Stomach (tissue), 4 donors: ENCODE measurements at regions not wholly inside any gene's neighbourhood (a gene's known extent, or its start where the extent isn't known, plus 50 kb on each side); places are given as distances from the start of the nearest gene placed in this dataset.

Source experiments
- CTCF ChIP-seq, 7 experiments: fragments of 450-650 bp in 4 of 7; fragments of 200-600 bp in 3 of 7; sonication (generic) in 3 of 7; IDR thresholded peaks; one replicate each; pipeline ENCODE4 v1.5.1; 2016 to 2019; ENCODE audit warnings: antibody characterized with exemption in 7 of 7, control low read depth in 2 of 7, mild to moderate bottlenecking in 1 of 7
- EP300 ChIP-seq: sonication (generic); formaldehyde crosslinking; IDR thresholded peaks from one replicate; pipeline ENCODE4 v1.6.1; 2017; ENCODE audit warnings: antibody characterized with exemption
- POLR2AphosphoS5 ChIP-seq, 3 donors: sonication (generic); formaldehyde crosslinking; IDR thresholded peaks; one replicate each; pipeline ENCODE4 v1.6.1; 2016; ENCODE audit warnings: antibody characterized with exemption in 3 of 3

- no peak for TF ChIP-seq CTCF (IDR thresholded peaks at IDR 0.05)
- no peak for TF ChIP-seq EP300
- TF ChIP-seq POLR2AphosphoS5 (IDR thresholded peaks at IDR 0.05): no peak
These were observed 98.6 kb downstream of the MAT2B start for GRCh38 chr5:163604013-163604412.
